Stimulated activated naive B cell treated with anti-CD40 and anti-IgM and Interleukin-4, amounts not matched to agents 10 μg/mL and 1 μg/mL and 100 μg/mL, for 72 hours (primary cell): ENCODE measurements at regions not wholly inside any gene's neighbourhood (a gene's known extent, or its start where the extent isn't known, plus 50 kb on each side); places are given as distances from the start of the nearest gene placed in this dataset.
"Not testable (repeated sequence)": the region's sequence is repeated elsewhere in the genome, so short reads cannot be mapped to it uniquely, and the experiment has no call there.

Experiments
- ATAC-seq, 2 donors: fragments of 150-1000 bp; cut with Tn5 transposase; replicated peaks; 2 replicates each; pipeline ENCODE4 v1.10.0; 2021; ENCODE audit warnings: moderate library complexity in 1 of 2
- DNase-seq: peaks from one replicate; pipeline ENCODE4 v3.0.0; 2021
- H3K27ac Mint-ChIP-seq: one replicate; pipeline ENCODE4 v1.8.0; 2022; ENCODE audit warnings: mild to moderate bottlenecking, mixed read lengths
- H3K27me3 Mint-ChIP-seq, 2 donors: one replicate each; pipeline ENCODE4 v1.8.0; 2022; ENCODE audit warnings: mixed read lengths in 2 of 2
- H3K36me3 Mint-ChIP-seq, 2 donors: one replicate each; pipeline ENCODE4 v1.8.0; 2022; ENCODE audit warnings: mixed read lengths in 2 of 2, mild to moderate bottlenecking in 1 of 2
- H3K4me1 Mint-ChIP-seq, 2 donors: one replicate each; pipeline ENCODE4 v1.8.0; 2022; ENCODE audit warnings: mixed read lengths in 2 of 2, mild to moderate bottlenecking in 1 of 2
- H3K4me3 Mint-ChIP-seq, 2 donors: one replicate each; pipeline ENCODE4 v1.8.0; 2022; ENCODE audit warnings: mild to moderate bottlenecking in 2 of 2, mixed read lengths in 2 of 2, moderate library complexity in 1 of 2
- H3K9me3 Mint-ChIP-seq, 2 donors: one replicate each; pipeline ENCODE4 v1.8.0; 2022; ENCODE audit warnings: mixed read lengths in 2 of 2, mild to moderate bottlenecking in 1 of 2

GRCh38 chr2:147008481-147008880, 836.3 kb upstream of the ACVR2A start:
- H3K9me3 Mint-ChIP-seq, result no peaks in the 10 kb centered on the region
- H3K36me3 Mint-ChIP-seq, result no peaks in the 10 kb centered on the region
- no peak overlapping the region for H3K27ac Mint-ChIP-seq
- H3K27me3 Mint-ChIP-seq, result no peaks in the 10 kb centered on the region
- H3K4me1 Mint-ChIP-seq, result no peaks in the 10 kb centered on the region
- H3K4me3 Mint-ChIP-seq, result no peak overlapping the region
- ATAC-seq, result no peak
- DNase-seq, result no peak

- ATAC-seq (no peak), DNase-seq (no peak)
- H3K9me3 Mint-ChIP-seq, result no peaks in the 10 kb centered on the region
- no peaks in the 10 kb centered on the region for H3K36me3 Mint-ChIP-seq
- H3K4me3 Mint-ChIP-seq, result no peak overlapping the region
- no peaks in the 10 kb centered on the region for H3K4me1 Mint-ChIP-seq
- no peak overlapping the region for H3K27ac Mint-ChIP-seq
- H3K27me3 Mint-ChIP-seq, result no peaks in the 10 kb centered on the region
Observed at GRCh38 chr2:147006736-147007141, 838.1 kb upstream of the ACVR2A start.

DNA sequence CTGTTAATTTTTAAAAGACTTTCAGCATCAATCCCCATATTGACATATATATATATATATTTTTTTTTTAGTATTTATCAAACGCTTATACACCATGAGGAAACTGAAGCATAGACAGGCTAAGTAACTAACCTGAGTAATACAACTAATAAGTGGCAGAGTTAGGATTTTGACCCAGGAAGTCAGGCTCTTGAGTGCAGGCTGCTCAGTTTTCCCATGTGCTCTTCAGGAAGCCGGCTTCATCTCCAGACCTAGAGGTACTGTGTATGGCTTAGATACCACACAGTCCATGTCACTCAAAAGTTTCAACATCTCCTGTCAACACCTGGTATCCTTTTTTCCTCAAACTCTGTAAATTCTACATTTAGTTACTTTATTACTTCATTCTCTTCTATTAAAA, 841.7 kb upstream of the ACVR2A start:
- no peak overlapping the region for H3K4me3 Mint-ChIP-seq
- ATAC-seq (no peak), DNase-seq (no peak)
- no peaks in the 10 kb centered on the region for H3K9me3 Mint-ChIP-seq
- H3K36me3 Mint-ChIP-seq, result no peaks in the 10 kb centered on the region
- H3K27me3 Mint-ChIP-seq, result no peaks in the 10 kb centered on the region
- H3K4me1 Mint-ChIP-seq, result no peaks in the 10 kb centered on the region
- H3K27ac Mint-ChIP-seq, result no peak overlapping the region

GRCh38 chr2:147002256-147002655, 842.6 kb upstream of the ACVR2A start:
- Mint-ChIP-seq H3K9me3 (no peaks in the 10 kb centered on the region), H3K4me3 (no peak overlapping the region), H3K4me1 (no peaks in the 10 kb centered on the region), H3K36me3 (no peaks in the 10 kb centered on the region), H3K27ac (no peak overlapping the region), H3K27me3 (no peaks in the 10 kb centered on the region)
- DNase-seq (no peak), ATAC-seq (no peak)

DNA sequence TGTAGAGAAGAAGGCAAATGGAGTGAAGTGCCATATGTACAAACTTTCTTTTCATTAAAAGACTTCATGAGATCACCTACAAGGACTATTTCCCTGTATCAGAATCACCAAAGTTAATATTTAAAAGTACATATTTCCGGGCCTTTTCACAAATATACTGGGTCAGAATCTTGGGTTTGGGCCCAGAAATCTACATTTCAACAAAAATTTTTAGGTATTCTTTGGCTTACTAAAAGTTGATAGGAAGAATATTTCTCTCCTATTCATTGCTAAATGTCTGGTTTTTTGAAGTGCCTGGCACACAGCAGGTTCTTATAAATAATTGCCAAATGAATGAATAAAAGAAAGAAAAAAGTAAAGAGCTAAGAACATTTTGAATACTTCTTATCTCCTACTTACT, 843.8 kb upstream of the ACVR2A start:
- Mint-ChIP-seq H3K9me3 (no peaks in the 10 kb centered on the region), H3K4me3 (no peak overlapping the region), H3K27me3 (no peaks in the 10 kb centered on the region), H3K27ac (no peak overlapping the region), H3K36me3 (no peaks in the 10 kb centered on the region), H3K4me1 (no peaks in the 10 kb centered on the region)
- ATAC-seq, result no peak
- no peak for DNase-seq

GRCh38 chr2:147000151-147000550, 844.7 kb upstream of the ACVR2A start:
- not testable (repeated sequence) for H3K27ac Mint-ChIP-seq, DNase-seq, H3K27me3 Mint-ChIP-seq, H3K36me3 Mint-ChIP-seq, H3K4me3 Mint-ChIP-seq, H3K9me3 Mint-ChIP-seq, H3K4me1 Mint-ChIP-seq, ATAC-seq

- H3K27ac Mint-ChIP-seq, result no peak overlapping the region
- H3K4me1 Mint-ChIP-seq, result no peaks in the 10 kb centered on the region
- no peak for ATAC-seq
- H3K4me3 Mint-ChIP-seq, result no peak overlapping the region
- H3K27me3 Mint-ChIP-seq, result no peaks in the 10 kb centered on the region
- H3K36me3 Mint-ChIP-seq, result no peaks in the 10 kb centered on the region
- no peaks in the 10 kb centered on the region for H3K9me3 Mint-ChIP-seq
- no peak for DNase-seq
Observed at GRCh38 chr2:146997945-146998344, 846.9 kb upstream of the ACVR2A start.

- Mint-ChIP-seq H3K4me1 (no peaks in the 10 kb centered on the region), H3K4me3 (no peak overlapping the region), H3K27ac (no peak overlapping the region), H3K9me3 (no peaks in the 10 kb centered on the region), H3K36me3 (no peaks in the 10 kb centered on the region), H3K27me3 (no peaks in the 10 kb centered on the region)
- DNase-seq (no peak), ATAC-seq (no peak)
Observed at GRCh38 chr2:146997488-146997887, 847.3 kb upstream of the ACVR2A start.

- Mint-ChIP-seq H3K9me3 (no peaks in the 10 kb centered on the region), H3K4me3 (no peak overlapping the region), H3K27ac (no peak overlapping the region), H3K4me1 (no peaks in the 10 kb centered on the region), H3K27me3 (no peaks in the 10 kb centered on the region), H3K36me3 (no peaks in the 10 kb centered on the region)
- no peak for DNase-seq
- no peak for ATAC-seq
Observed at GRCh38 chr2:146994246-146994645, 850.6 kb upstream of the ACVR2A start.

DNA sequence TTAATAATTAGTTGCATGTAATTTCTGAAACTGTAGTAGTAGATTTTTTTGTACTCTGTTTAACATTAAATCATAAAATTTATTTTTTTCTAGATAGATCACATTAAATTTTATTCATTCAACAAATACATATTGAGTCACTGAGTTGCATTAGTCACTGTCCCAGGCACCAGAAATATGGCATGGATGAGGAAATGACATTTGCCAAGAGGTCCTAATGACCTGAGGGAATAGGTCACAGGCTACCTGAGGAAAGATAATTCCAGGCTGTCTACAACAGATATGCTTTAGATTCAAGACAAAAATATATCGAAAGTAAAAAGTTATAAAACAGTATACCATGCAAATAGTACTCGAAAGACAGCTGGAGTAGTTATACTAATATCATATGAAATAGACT, 852.4 kb upstream of the ACVR2A start:
- Mint-ChIP-seq H3K27ac (no peak overlapping the region), H3K4me3 (no peak overlapping the region), H3K36me3 (no peaks in the 10 kb centered on the region), H3K9me3 (no peaks in the 10 kb centered on the region), H3K4me1 (no peaks in the 10 kb centered on the region), H3K27me3 (no peaks in the 10 kb centered on the region)
- no peak for ATAC-seq
- no peak for DNase-seq

- H3K27me3 Mint-ChIP-seq, result no peaks in the 10 kb centered on the region
- no peaks in the 10 kb centered on the region for H3K36me3 Mint-ChIP-seq
- no peaks in the 10 kb centered on the region for H3K4me1 Mint-ChIP-seq
- no peak overlapping the region for H3K27ac Mint-ChIP-seq
- DNase-seq (no peak), ATAC-seq (no peak)
- H3K9me3 Mint-ChIP-seq, result no peaks in the 10 kb centered on the region
- no peak overlapping the region for H3K4me3 Mint-ChIP-seq
Observed at GRCh38 chr2:146992057-146992456, 852.8 kb upstream of the ACVR2A start.

DNA sequence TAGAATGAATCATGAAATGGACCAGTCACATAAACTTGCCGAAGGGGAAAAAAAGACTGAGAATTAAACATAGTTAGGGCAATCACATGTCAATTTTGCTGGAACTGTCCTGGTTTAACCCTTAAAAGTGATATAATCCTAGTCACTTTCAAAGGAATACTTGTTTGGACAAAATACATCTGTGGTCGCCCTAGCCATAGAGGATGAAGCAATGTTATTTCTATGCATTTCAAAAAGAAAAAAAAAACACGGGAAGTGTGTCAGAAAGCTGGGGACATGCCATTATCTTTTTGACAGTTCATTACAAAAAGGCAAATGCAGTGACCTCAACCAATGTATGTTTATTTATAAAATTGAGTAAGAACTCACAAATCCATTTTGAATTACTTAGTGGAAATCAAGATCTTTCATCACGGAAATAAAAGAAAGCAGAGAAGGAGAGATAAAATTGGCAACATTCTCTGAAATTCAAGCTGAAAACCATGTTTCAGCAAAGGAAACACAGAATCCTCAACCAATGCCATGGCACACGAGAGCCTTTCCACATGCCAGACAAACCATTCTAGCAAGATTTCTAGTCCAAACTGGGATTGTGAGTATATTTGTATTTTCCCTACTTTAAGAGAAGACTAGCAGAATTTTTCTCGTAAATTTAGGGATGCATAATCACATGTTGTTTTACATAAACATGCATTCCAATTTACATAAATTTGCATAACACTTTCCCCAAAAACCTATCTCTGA, 854.3 kb upstream of the ACVR2A start:
- Mint-ChIP-seq H3K9me3 (no peaks in the 10 kb centered on the region), H3K4me3 (no peak overlapping the region), H3K27ac (no peak overlapping the region), H3K4me1 (peaks cover 3 to 10% of the 10 kb centered on the region in 2 donors), H3K36me3 (no peaks in the 10 kb centered on the region), H3K27me3 (no peaks in the 10 kb centered on the region)
- DNase-seq (no peak), ATAC-seq (no peak)

DNA sequence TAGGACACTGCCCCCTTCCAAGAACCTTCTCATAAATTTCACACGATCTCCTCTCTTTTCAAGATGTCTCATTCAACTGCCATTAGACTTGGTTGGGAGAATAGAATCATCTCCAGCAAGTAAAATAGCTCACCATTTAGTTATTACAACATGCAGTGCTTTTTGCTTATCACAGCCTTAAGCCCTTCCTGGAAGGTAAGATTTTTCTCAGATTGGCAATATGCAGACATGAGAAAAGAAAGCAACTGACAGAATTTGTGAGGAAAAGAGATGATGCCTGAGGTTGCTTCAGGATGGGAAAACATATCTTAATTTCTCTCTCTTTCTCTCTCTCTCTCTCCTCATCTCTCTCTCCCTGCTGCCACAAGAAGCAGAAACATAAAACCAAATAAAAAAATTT, 855.1 kb upstream of the ACVR2A start:
- H3K4me3 Mint-ChIP-seq, result no peak overlapping the region
- ATAC-seq, result no peak

GRCh38 chr2:146987996-146988395, 856.8 kb upstream of the ACVR2A start:
- Mint-ChIP-seq H3K4me1 (peaks cover 3 to 10% of the 10 kb centered on the region in 2 donors), H3K36me3 (no peaks in the 10 kb centered on the region), H3K4me3 (no peak overlapping the region), H3K27ac (no peak overlapping the region), H3K9me3 (no peaks in the 10 kb centered on the region), H3K27me3 (no peaks in the 10 kb centered on the region)
- no peak for ATAC-seq
- no peak for DNase-seq

More for the DNA sequence above, 855.1 kb upstream of the ACVR2A start:
- Mint-ChIP-seq H3K27me3 (no peaks in the 10 kb centered on the region), H3K36me3 (no peaks in the 10 kb centered on the region), H3K9me3 (no peaks in the 10 kb centered on the region), H3K4me1 (peaks cover 3 to 10% of the 10 kb centered on the region in 2 donors), H3K27ac (no peak overlapping the region)
- no peak for DNase-seq

- H3K4me3 Mint-ChIP-seq, result no peak overlapping the region
- no peaks in the 10 kb centered on the region for H3K9me3 Mint-ChIP-seq
- H3K4me1 Mint-ChIP-seq, result peaks cover 3 to 10% of the 10 kb centered on the region in 2 donors
- ATAC-seq (peak in 1 of 2 donors; percentile 63), DNase-seq (no peak)
- H3K27ac Mint-ChIP-seq, result no peak overlapping the region
- H3K36me3 Mint-ChIP-seq, result no peaks in the 10 kb centered on the region
- H3K27me3 Mint-ChIP-seq, result no peaks in the 10 kb centered on the region
Observed at GRCh38 chr2:146986161-146986560, 858.7 kb upstream of the ACVR2A start.

- ATAC-seq (no peak), DNase-seq (no peak)
- Mint-ChIP-seq H3K27me3 (no peaks in the 10 kb centered on the region), H3K27ac (no peak overlapping the region), H3K9me3 (peaks cover under 1 to 2% of the 10 kb centered on the region in 2 donors), H3K4me1 (peaks cover 3 to 10% of the 10 kb centered on the region in 2 donors), H3K36me3 (no peaks in the 10 kb centered on the region), H3K4me3 (no peak overlapping the region)
Observed at GRCh38 chr2:146985753-146986152, 859.1 kb upstream of the ACVR2A start.
